B cell (primary cell): ENCODE measurements at regions not wholly inside any gene's neighbourhood (a gene's known extent, or its start where the extent isn't known, plus 50 kb on each side); places are given as distances from the start of the nearest gene placed in this dataset.

Source experiments
- EZH2 ChIP-seq: IDR thresholded peaks from 2 replicates; pipeline ENCODE4 v1.6.1; 2012; ENCODE audit warnings: borderline replicate concordance, low read depth, mild to moderate bottlenecking, moderate library complexity, low read length; ENCODE audit not compliant: insufficient read depth, poor library complexity, severe bottlenecking
- TF ChIP-seq, protein P1 (sequence below): fragments of 200-600 bp; IDR thresholded peaks from one replicate; pipeline ENCODE4 v1.8.0; 2022; ENCODE audit warnings: antibody characterized with exemption, mild to moderate bottlenecking

GRCh38 chr11:13857828-13858227 lies 104.7 kb upstream of the SPON1 start:
- TF ChIP-seq, protein P1, sequence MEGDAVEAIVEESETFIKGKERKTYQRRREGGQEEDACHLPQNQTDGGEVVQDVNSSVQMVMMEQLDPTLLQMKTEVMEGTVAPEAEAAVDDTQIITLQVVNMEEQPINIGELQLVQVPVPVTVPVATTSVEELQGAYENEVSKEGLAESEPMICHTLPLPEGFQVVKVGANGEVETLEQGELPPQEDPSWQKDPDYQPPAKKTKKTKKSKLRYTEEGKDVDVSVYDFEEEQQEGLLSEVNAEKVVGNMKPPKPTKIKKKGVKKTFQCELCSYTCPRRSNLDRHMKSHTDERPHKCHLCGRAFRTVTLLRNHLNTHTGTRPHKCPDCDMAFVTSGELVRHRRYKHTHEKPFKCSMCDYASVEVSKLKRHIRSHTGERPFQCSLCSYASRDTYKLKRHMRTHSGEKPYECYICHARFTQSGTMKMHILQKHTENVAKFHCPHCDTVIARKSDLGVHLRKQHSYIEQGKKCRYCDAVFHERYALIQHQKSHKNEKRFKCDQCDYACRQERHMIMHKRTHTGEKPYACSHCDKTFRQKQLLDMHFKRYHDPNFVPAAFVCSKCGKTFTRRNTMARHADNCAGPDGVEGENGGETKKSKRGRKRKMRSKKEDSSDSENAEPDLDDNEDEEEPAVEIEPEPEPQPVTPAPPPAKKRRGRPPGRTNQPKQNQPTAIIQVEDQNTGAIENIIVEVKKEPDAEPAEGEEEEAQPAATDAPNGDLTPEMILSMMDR: no peak
- TF ChIP-seq EZH2: no peak
